ENCODE measurements at regions not wholly inside any gene's neighbourhood (a gene's known extent, or its start where the extent isn't known, plus 50 kb on each side); places are given as distances from the start of the nearest gene placed in this dataset.
A peak's percentile ranks its signal among the peaks of the same experiment; 100 is the strongest.
"Not testable (repeated sequence)": the region's sequence is repeated elsewhere in the genome, so short reads cannot be mapped to it uniquely, and the experiment has no call there.

DNA sequence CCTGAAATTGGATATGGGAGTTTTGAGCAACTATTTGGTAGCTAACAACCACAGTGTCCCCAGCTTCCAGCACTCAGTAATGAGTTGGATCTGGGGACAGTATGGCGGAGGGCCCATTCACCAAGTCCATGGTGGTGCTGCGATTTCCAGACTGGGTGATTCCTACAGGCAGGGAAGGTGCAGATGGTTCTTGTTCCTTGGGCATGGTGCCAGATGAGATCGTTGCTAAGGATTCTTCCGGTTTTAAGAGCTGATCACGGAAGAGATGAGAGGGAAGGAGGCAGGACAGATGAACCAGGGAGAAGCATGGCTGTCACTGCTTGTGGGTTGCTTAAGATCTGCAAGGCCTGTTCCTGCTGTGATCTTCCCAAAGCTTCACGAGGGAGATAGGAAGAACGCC lies 380.3 kb downstream of the TCERG1L start:
- Histone ChIP-seq H3K9ac (ENCODE audit: low read depth, low read length) (no peak overlapping the region), H3K36me3 (ENCODE audit: insufficient read depth, low read depth, low read length) (no peaks in the 10 kb centered on the region), H3K27ac (ENCODE audit: low read length) (no peak overlapping the region), H3K9me3 (ENCODE audit: insufficient read depth, low read depth, low read length) (no peaks in the 10 kb centered on the region), H3K27me3 (ENCODE audit: insufficient read depth, low read length) (no peaks in the 10 kb centered on the region; the same call in 1 of the 2 replicates), H3K4me3 (ENCODE audit: low read length) (no peak overlapping the region), H3K4me1 (ENCODE audit: insufficient read depth, low read length) (peaks cover 22% of the 10 kb centered on the region)

GRCh38 chr10:130932326-130933007 lies 379.1 kb downstream of the TCERG1L start:
- Histone ChIP-seq H3K4me3 (ENCODE audit: low read length) (no peak overlapping the region), H3K27me3 (ENCODE audit: insufficient read depth, low read length) (no peaks in the 10 kb centered on the region; the same call in 1 of the 2 replicates), H3K9ac (ENCODE audit: low read depth, low read length) (no peak overlapping the region), H3K9me3 (ENCODE audit: insufficient read depth, low read depth, low read length) (no peaks in the 10 kb centered on the region), H3K36me3 (ENCODE audit: insufficient read depth, low read depth, low read length) (no peaks in the 10 kb centered on the region), H3K27ac (ENCODE audit: low read length) (no peak overlapping the region), H3K4me1 (ENCODE audit: insufficient read depth, low read length) (peaks cover 18% of the 10 kb centered on the region)

DNA sequence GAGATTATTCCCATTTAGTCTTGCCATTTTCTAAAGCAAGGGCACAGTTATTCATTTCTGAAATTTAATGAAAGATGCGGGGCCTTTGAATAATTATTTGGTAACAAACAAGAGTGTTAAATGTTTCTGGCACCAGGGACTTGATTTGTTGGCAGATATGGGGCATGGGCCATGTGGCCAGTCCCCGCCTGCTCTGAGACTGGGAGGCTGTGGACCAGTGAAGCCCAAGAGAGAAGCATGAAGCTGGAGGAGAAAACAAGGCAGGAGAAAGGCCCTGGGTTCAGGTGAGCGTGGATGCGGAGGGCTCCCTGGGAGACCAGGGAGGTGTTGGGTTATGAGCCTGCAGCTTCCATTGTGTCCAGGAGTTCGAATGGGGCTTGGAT lies 378.5 kb downstream of the TCERG1L start:
- no peak overlapping the region for H3K27ac ChIP-seq (ENCODE audit: low read length)

GRCh38 chr10:130934293-130935127 lies 377.0 kb downstream of the TCERG1L start:
- Histone ChIP-seq H3K36me3 (ENCODE audit: insufficient read depth, low read depth, low read length) (no peaks in the 10 kb centered on the region), H3K4me1 (ENCODE audit: insufficient read depth, low read length) (peaks cover 18% of the 10 kb centered on the region), H3K27ac (ENCODE audit: low read length) (no peak overlapping the region), H3K27me3 (ENCODE audit: insufficient read depth, low read length) (no peaks in the 10 kb centered on the region; the same call in 1 of the 2 replicates), H3K9ac (ENCODE audit: low read depth, low read length) (peak overlapping the region; percentile 41), H3K9me3 (ENCODE audit: insufficient read depth, low read depth, low read length) (no peaks in the 10 kb centered on the region), H3K4me3 (ENCODE audit: low read length) (no peak overlapping the region)

More for the DNA sequence above, 378.5 kb downstream of the TCERG1L start:
- Histone ChIP-seq H3K27me3 (ENCODE audit: insufficient read depth, low read length) (no peaks in the 10 kb centered on the region; the same call in 1 of the 2 replicates), H3K9ac (ENCODE audit: low read depth, low read length) (no peak overlapping the region), H3K4me1 (ENCODE audit: insufficient read depth, low read length) (peaks cover 18% of the 10 kb centered on the region), H3K36me3 (ENCODE audit: insufficient read depth, low read depth, low read length) (no peaks in the 10 kb centered on the region), H3K4me3 (ENCODE audit: low read length) (no peak overlapping the region), H3K9me3 (ENCODE audit: insufficient read depth, low read depth, low read length) (no peaks in the 10 kb centered on the region)

- no peak overlapping the region for H3K9ac ChIP-seq (ENCODE audit: low read depth, low read length)
- no peaks in the 10 kb centered on the region for H3K9me3 ChIP-seq (ENCODE audit: insufficient read depth, low read depth, low read length)
- no peaks in the 10 kb centered on the region for H3K36me3 ChIP-seq (ENCODE audit: insufficient read depth, low read depth, low read length)
- peaks cover 18% of the 10 kb centered on the region for H3K4me1 ChIP-seq (ENCODE audit: insufficient read depth, low read length)
- H3K4me3 ChIP-seq (ENCODE audit: low read length): no peak overlapping the region
- H3K27me3 ChIP-seq (ENCODE audit: insufficient read depth, low read length): no peaks in the 10 kb centered on the region; the same call in 1 of the 2 replicates
- no peak overlapping the region for H3K27ac ChIP-seq (ENCODE audit: low read length)
Observed at GRCh38 chr10:130935128-130935439, 376.4 kb downstream of the TCERG1L start.

DNA sequence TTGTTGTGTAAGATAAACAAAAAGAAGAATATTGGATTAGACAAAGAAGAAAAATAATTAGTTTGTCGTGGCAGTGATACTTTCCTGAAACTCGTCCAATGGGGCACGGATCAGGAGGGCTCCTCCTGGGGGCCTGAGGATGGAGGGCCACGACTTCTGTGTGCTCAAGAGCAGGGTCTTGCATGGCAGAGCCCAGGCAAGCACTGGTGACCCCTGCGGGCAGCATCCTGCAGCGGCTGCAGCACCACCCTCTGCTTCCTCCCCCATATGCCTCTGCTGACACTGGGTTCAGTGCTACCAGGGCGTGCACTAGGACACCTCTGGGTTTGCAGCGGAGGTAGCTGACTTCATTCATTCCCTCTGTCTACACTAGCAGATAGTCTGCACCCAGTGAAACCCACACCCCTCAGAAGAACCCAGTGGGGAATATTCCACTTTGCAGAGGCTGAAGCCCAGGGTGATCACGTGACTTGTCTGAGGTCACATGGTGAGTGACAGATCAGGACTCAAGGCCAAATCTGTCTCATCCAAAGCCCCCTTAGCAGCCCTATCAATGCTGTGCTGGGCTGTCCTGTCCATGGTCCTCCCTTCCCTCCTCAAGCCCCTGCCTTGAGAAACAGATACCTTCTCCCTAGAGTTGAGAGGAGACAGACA lies 375.5 kb downstream of the TCERG1L start:
- no peak overlapping the region for H3K9ac ChIP-seq (ENCODE audit: low read depth, low read length)
- H3K4me1 ChIP-seq (ENCODE audit: insufficient read depth, low read length): peaks cover 18% of the 10 kb centered on the region
- H3K27ac ChIP-seq (ENCODE audit: low read length): no peak overlapping the region
- no peaks in the 10 kb centered on the region for H3K36me3 ChIP-seq (ENCODE audit: insufficient read depth, low read depth, low read length)
- H3K4me3 ChIP-seq (ENCODE audit: low read length): no peak overlapping the region
- H3K9me3 ChIP-seq (ENCODE audit: insufficient read depth, low read depth, low read length): no peaks in the 10 kb centered on the region
- H3K27me3 ChIP-seq (ENCODE audit: insufficient read depth, low read length): no peaks in the 10 kb centered on the region; the same call in 1 of the 2 replicates

- peaks cover 18% of the 10 kb centered on the region for H3K4me1 ChIP-seq (ENCODE audit: insufficient read depth, low read length)
- H3K9ac ChIP-seq (ENCODE audit: low read depth, low read length): no peak overlapping the region
- H3K36me3 ChIP-seq (ENCODE audit: insufficient read depth, low read depth, low read length): no peaks in the 10 kb centered on the region
- H3K27ac ChIP-seq (ENCODE audit: low read length): no peak overlapping the region
- H3K4me3 ChIP-seq (ENCODE audit: low read length): no peak overlapping the region
- no peaks in the 10 kb centered on the region for H3K27me3 ChIP-seq (ENCODE audit: insufficient read depth, low read length)
- H3K9me3 ChIP-seq (ENCODE audit: insufficient read depth, low read depth, low read length): no peaks in the 10 kb centered on the region
Observed at GRCh38 chr10:130936851-130937250, 374.7 kb downstream of the TCERG1L start.

GRCh38 chr10:130938051-130938450 lies 373.5 kb downstream of the TCERG1L start:
- Histone ChIP-seq H3K4me3 (ENCODE audit: low read length) (no peak overlapping the region), H3K9ac (ENCODE audit: low read depth, low read length) (no peak overlapping the region), H3K27me3 (ENCODE audit: insufficient read depth, low read length) (no peaks in the 10 kb centered on the region), H3K9me3 (ENCODE audit: insufficient read depth, low read depth, low read length) (no peaks in the 10 kb centered on the region), H3K27ac (ENCODE audit: low read length) (no peak overlapping the region), H3K4me1 (ENCODE audit: insufficient read depth, low read length) (peaks cover 18% of the 10 kb centered on the region), H3K36me3 (ENCODE audit: insufficient read depth, low read depth, low read length) (no peaks in the 10 kb centered on the region)

DNA sequence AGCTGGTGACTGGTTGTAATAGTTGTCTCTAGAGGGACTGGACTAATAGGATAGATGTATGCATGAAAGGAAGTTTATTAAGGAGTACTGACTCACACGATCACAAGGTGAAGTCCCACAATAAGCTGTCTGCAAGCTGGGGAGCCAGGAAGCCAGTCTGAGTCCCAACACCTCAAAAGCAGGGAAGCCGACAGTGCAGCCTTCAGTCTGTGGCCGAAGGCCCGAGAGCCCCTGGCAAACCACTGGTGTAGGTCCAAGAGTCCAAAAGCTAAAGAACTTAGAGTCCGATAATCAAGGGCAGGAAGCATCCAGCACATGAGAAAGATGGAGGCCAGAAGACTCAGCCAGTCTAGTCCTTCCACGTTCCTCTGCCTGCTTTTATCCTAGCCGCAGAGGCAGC lies 372.6 kb downstream of the TCERG1L start:
- not testable (repeated sequence) for H3K9me3 ChIP-seq (ENCODE audit: insufficient read depth, low read depth, low read length); H3K27me3 ChIP-seq (ENCODE audit: insufficient read depth, low read length); H3K36me3 ChIP-seq (ENCODE audit: insufficient read depth, low read depth, low read length); H3K9ac ChIP-seq (ENCODE audit: low read depth, low read length); H3K27ac ChIP-seq (ENCODE audit: low read length); H3K4me3 ChIP-seq (ENCODE audit: low read length)
- H3K4me1 ChIP-seq (ENCODE audit: insufficient read depth, low read length): peaks cover 18% of the 10 kb centered on the region

DNA sequence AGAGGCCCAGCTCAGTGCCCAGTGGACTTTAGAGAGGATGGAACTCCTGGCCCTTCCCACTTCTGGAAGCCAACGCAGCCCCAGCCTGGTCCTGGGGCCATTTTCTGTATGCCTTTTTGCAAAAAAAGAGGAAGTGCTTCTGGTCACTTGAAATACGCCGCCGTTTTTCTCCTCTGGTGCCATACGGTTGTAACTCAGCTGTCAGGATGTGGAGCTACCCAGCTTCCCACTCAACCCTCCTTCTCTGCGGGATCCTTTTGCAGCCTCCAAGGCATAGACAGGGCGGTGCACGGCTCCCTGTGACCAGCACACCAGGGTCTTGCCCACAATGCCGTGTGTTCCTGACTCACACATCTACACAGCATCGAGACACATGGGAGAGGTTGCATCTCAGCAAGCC lies 369.6 kb downstream of the TCERG1L start:
- no peaks in the 10 kb centered on the region for H3K9me3 ChIP-seq (ENCODE audit: insufficient read depth, low read depth, low read length)
- no peak overlapping the region for H3K4me3 ChIP-seq (ENCODE audit: low read length)
- no peaks in the 10 kb centered on the region for H3K4me1 ChIP-seq (ENCODE audit: insufficient read depth, low read length)
- H3K36me3 ChIP-seq (ENCODE audit: insufficient read depth, low read depth, low read length): no peaks in the 10 kb centered on the region
- no peaks in the 10 kb centered on the region for H3K27me3 ChIP-seq (ENCODE audit: insufficient read depth, low read length)
- no peak overlapping the region for H3K9ac ChIP-seq (ENCODE audit: low read depth, low read length)
- H3K27ac ChIP-seq (ENCODE audit: low read length): no peak overlapping the region

- Histone ChIP-seq H3K4me3 (ENCODE audit: low read length) (no peak overlapping the region), H3K9ac (ENCODE audit: low read depth, low read length) (no peak overlapping the region), H3K4me1 (ENCODE audit: insufficient read depth, low read length) (no peaks in the 10 kb centered on the region), H3K9me3 (ENCODE audit: insufficient read depth, low read depth, low read length) (no peaks in the 10 kb centered on the region), H3K27ac (ENCODE audit: low read length) (no peak overlapping the region), H3K27me3 (ENCODE audit: insufficient read depth, low read length) (no peaks in the 10 kb centered on the region), H3K36me3 (ENCODE audit: insufficient read depth, low read depth, low read length) (no peaks in the 10 kb centered on the region)
Observed at GRCh38 chr10:130952086-130952485, 359.4 kb downstream of the TCERG1L start.
